HCT116 (cell line): ENCODE measurements at regions not wholly inside any gene's neighbourhood (a gene's known extent, or its start where the extent isn't known, plus 50 kb on each side); places are given as distances from the start of the nearest gene placed in this dataset.

ENCODE experiments used
- ATAC-seq: fragments of 200-7000 bp; cut with Tn5 transposase; 2 replicates; pipeline ENCODE4 v1.9.1; 2020; ENCODE audit warnings: mild to moderate bottlenecking, moderate library complexity
- BruUV-seq: library from RNA; stranded (reverse); fragments of 400-500 nt; replicated peaks from 2 replicates; lab custom pipeline; 2021; lab: Mats Ljungman, UMichigan
- CTCF ChIA-PET: fragments of 300-600 bp; sonication (Branson Sonifier 250); formaldehyde crosslinking; loops from one replicate; lab custom pipeline; 2021; ENCODE audit warnings: antibody characterized with exemption; lab: Charles Lee
- POLR2A ChIA-PET: fragments of 300-600, 350-600 bp; sonication (Branson Sonifier 250); formaldehyde crosslinking; loops from one replicate; lab custom pipeline; 2021; ENCODE audit warnings: antibody characterized with exemption; lab: Charles Lee
- RAD21 ChIA-PET, 2 experiments: fragments of 300-600 bp; sonication (Branson Sonifier 250); formaldehyde crosslinking; loops; one replicate each; lab custom pipeline; 2023; ENCODE audit warnings: low total read pairs in 2 of 2; ENCODE audit not compliant: uncharacterized antibody in 2 of 2, unreplicated experiment in 2 of 2, low non-redundant PET in 1 of 2; lab: Charles Lee
- DNase-seq: peaks from one replicate; pipeline ENCODE4 v3.0.0-alpha.2; 2010; ENCODE audit warnings: low read depth, low spot score
- H2AFZ ChIP-seq: fragments of 200-600 bp; shearing (Covaris generic), sonication (generic); 2 replicates; pipeline ENCODE4 v1.6.1; 2017; ENCODE audit warnings: low read depth, mixed run types, mixed read lengths, antibody characterized with exemption, low read length; ENCODE audit not compliant: poor library complexity, severe bottlenecking
- H3K27ac ChIP-seq: 2 replicates; pipeline ENCODE4 v1.5.1; 2012; ENCODE audit warnings: low read depth, low read length
- H3K27me3 ChIP-seq: fragments of 200-600 bp; sonication (generic); 2 replicates; pipeline ENCODE4 v1.6.1; 2016; ENCODE audit warnings: mixed run types, low read length, mixed read lengths; ENCODE audit not compliant: insufficient read depth
- H3K36me3 ChIP-seq, 2 experiments: fragments of 200-500 bp in 1 of 2; fragments of 200-600 bp in 1 of 2; sonication (Bioruptor generic) in 1 of 2; sonication (generic) in 1 of 2; 2 replicates each; pipeline versions ENCODE4 v1.5.1 to v1.6.1; 2014 to 2016; ENCODE audit warnings: low read length in 2 of 2, inconsistent platforms in 1 of 2, mixed read lengths in 1 of 2, mixed run types in 1 of 2; ENCODE audit not compliant: insufficient read depth in 2 of 2, control insufficient read depth in 1 of 2
- H3K4me1 ChIP-seq, 2 experiments: fragments of 200-600 bp in 1 of 2; sonication (generic) in 1 of 2; 2 replicates each; pipeline versions ENCODE4 v1.5.1 to v1.6.1; 2012 to 2017; ENCODE audit warnings: low read length in 2 of 2, inconsistent platforms in 1 of 2, mild to moderate bottlenecking in 1 of 2, mixed read lengths in 1 of 2, mixed run types in 1 of 2, moderate library complexity in 1 of 2; ENCODE audit not compliant: insufficient read depth in 2 of 2, control insufficient read depth in 1 of 2
- H3K4me2 ChIP-seq: fragments of 200-600 bp; sonication (generic); 2 replicates; pipeline ENCODE4 v1.6.1; 2017; ENCODE audit warnings: mixed run types, low read length, mixed read lengths
- H3K4me3 ChIP-seq, 2 experiments: fragments of 200-600 bp in 1 of 2; sonication (generic) in 1 of 2; replicated peaks in 1 of 2; 2 replicates each; pipeline ENCODE4 v1.5.1; 2011 to 2016; ENCODE audit warnings: low read length in 2 of 2, control low read depth in 1 of 2, low read depth in 1 of 2, mild to moderate bottlenecking in 1 of 2, mixed read lengths in 1 of 2, mixed run types in 1 of 2
- H3K79me2 ChIP-seq: fragments of 200-600 bp; sonication (generic); 2 replicates; pipeline ENCODE4 v1.6.1; 2017; ENCODE audit warnings: mild to moderate bottlenecking, mixed run types, low read length, moderate library complexity, mixed read lengths; ENCODE audit not compliant: insufficient read depth
- H3K9ac ChIP-seq: fragments of 200-600 bp; sonication (generic); 2 replicates; pipeline ENCODE4 v1.6.1; 2016; ENCODE audit warnings: low read length, mixed read lengths
- H3K9me2 ChIP-seq: fragments of 200-600 bp; sonication (generic), shearing (Covaris generic); 2 replicates; pipeline ENCODE4 v1.6.1; 2017; ENCODE audit warnings: mixed run types, mild to moderate bottlenecking, moderate library complexity; ENCODE audit not compliant: insufficient read depth
- H3K9me3 ChIP-seq, 2 experiments: fragments of 200-500 bp in 1 of 2; fragments of 200-600 bp in 1 of 2; sonication (Bioruptor generic) in 1 of 2; sonication (generic) in 1 of 2; 2 replicates each; pipeline ENCODE4 v1.6.1; 2014 to 2017; ENCODE audit warnings: low read length in 2 of 2, mixed read lengths in 2 of 2, inconsistent platforms in 1 of 2, low read depth in 1 of 2, mild to moderate bottlenecking in 1 of 2, mixed run types in 1 of 2, moderate library complexity in 1 of 2; ENCODE audit not compliant: control insufficient read depth in 1 of 2, insufficient read depth in 1 of 2
- H4K20me1 ChIP-seq: fragments of 200-600 bp; sonication (generic), shearing (Covaris generic); 2 replicates; pipeline ENCODE4 v1.6.1; 2017; ENCODE audit warnings: mixed run types, mild to moderate bottlenecking, moderate library complexity; ENCODE audit not compliant: insufficient read depth
- ATF3 ChIP-seq: IDR thresholded peaks from 2 replicates; pipeline ENCODE4 v1.6.1; 2012
- CEBPB ChIP-seq: IDR thresholded peaks from 2 replicates; pipeline ENCODE4 v1.6.1; 2012; ENCODE audit warnings: low read depth
- CTCF ChIP-seq, 3 experiments: fragments of 200-600 bp in 1 of 3; sonication (generic) in 1 of 3; IDR thresholded peaks in 2 of 3; conservative IDR thresholded peaks in 1 of 3; 2 replicates each; pipeline ENCODE4 v1.5.1; 2012 to 2017; ENCODE audit warnings: low read depth in 2 of 3, low read length in 2 of 3, antibody characterized with exemption in 1 of 3, borderline replicate concordance in 1 of 3, control low read depth in 1 of 3, mild to moderate bottlenecking in 1 of 3, mixed read lengths in 1 of 3, mixed run types in 1 of 3, moderate library complexity in 1 of 3; ENCODE audit not compliant: insufficient read depth in 1 of 3
- EGR1 ChIP-seq: IDR thresholded peaks from 2 replicates; pipeline ENCODE4 v1.6.1; 2012; ENCODE audit warnings: low read depth
- EZH2phosphoT487 ChIP-seq: fragments of 200-600 bp; IDR thresholded peaks from 2 replicates; pipeline ENCODE4 v1.6.1; 2018; ENCODE audit warnings: antibody characterized with exemption, borderline replicate concordance
- FOSL1 ChIP-seq: IDR thresholded peaks from 2 replicates; pipeline ENCODE4 v1.6.1; 2012; ENCODE audit warnings: low read depth
- POLR2A ChIP-seq: IDR thresholded peaks from 2 replicates; pipeline ENCODE4 v1.7.0; 2011; ENCODE audit warnings: borderline replicate concordance; ENCODE audit not compliant: insufficient read depth, insufficient read length; ENCODE audit errors: extremely low read depth
- SIN3A ChIP-seq: IDR thresholded peaks from 2 replicates; pipeline ENCODE4 v1.6.1; 2012; ENCODE audit warnings: low read depth
- SP1 ChIP-seq: IDR thresholded peaks from 2 replicates; pipeline ENCODE4 v1.6.1; 2012; ENCODE audit warnings: low read depth
- SRF ChIP-seq: IDR thresholded peaks from 2 replicates; pipeline ENCODE4 v1.6.1; 2012; ENCODE audit warnings: low read depth
- TCF7L2 ChIP-seq: IDR thresholded peaks from 2 replicates; pipeline ENCODE4 v1.7.0; 2011; ENCODE audit warnings: borderline replicate concordance, inconsistent platforms; ENCODE audit not compliant: insufficient read depth, insufficient read length; ENCODE audit errors: extremely low read depth
- ZBTB33 ChIP-seq: IDR thresholded peaks from 2 replicates; pipeline ENCODE4 v1.6.1; 2011; ENCODE audit warnings: mild to moderate bottlenecking, low read length, moderate library complexity; ENCODE audit not compliant: insufficient replicate concordance; ENCODE audit errors: extremely low read depth
- intact Hi-C: fragments of 100-400 bp; cut with micrococcal nuclease; formaldehyde crosslinking; loops from 2 replicates; pipeline ENCODE4 v1.10.0; 2022

GRCh38 chr2:13806539-13806938 is 826.0 kb upstream of the LRATD1 start:
- no peaks in the 10 kb centered on the region for H3K9me2 ChIP-seq
- H3K36me3 ChIP-seq: no peaks in the 10 kb centered on the region
- H3K9ac ChIP-seq: no peak overlapping the region
- no TSS peak for BruUV-seq
- H3K27me3 ChIP-seq: no peaks in the 10 kb centered on the region
- H4K20me1 ChIP-seq: no peaks in the 10 kb centered on the region
- DNase-seq: no peak
- TF ChIP-seq ATF3: no peak
- no peak for TF ChIP-seq SIN3A
- no peak for TF ChIP-seq CTCF (IDR thresholded peaks at IDR 0.05 in 2 of 3, conservative IDR thresholded peaks at IDR 0.05 in 1 of 3; ENCODE audit: borderline replicate concordance in 1 of 3, insufficient read depth in 1 of 3, low read depth in 2 of 3, low read length in 2 of 3)
- TF ChIP-seq POLR2A: no peak
- TF ChIP-seq CEBPB: no peak
- no peak for TF ChIP-seq EZH2phosphoT487
- TF ChIP-seq SRF: no peak
- TF ChIP-seq TCF7L2: no peak
- TF ChIP-seq, all 23 proteins: peak for 0
- intact Hi-C loops: no loop called here
- ChIA-PET CTCF (no interaction called here), POLR2A (no interaction called here), RAD21 (no interaction called here)
- no peak overlapping the region for H3K27ac ChIP-seq
- H3K4me2 ChIP-seq: no peak overlapping the region
- H3K79me2 ChIP-seq: no peaks in the 10 kb centered on the region
- H3K4me1 ChIP-seq: no peaks in the 10 kb centered on the region
- ATAC-seq: no peak
- H3K9me3 ChIP-seq: peaks cover 10% of the 10 kb centered on the region in 2 experiments; a peak in 2 of 4 replicates
- no peak overlapping the region for H2AFZ ChIP-seq
- H3K4me3 ChIP-seq: no peak overlapping the region

- no peak for ATAC-seq
- Histone ChIP-seq H3K9me3 (peaks cover 6 to 8% of the 10 kb centered on the region in 2 experiments; a peak in 2 of 4 replicates), H2AFZ (no peak overlapping the region), H3K27me3 (no peaks in the 10 kb centered on the region), H3K36me3 (no peaks in the 10 kb centered on the region), H3K4me2 (no peak overlapping the region), H3K4me3 (no peak overlapping the region), H4K20me1 (no peaks in the 10 kb centered on the region), H3K79me2 (no peaks in the 10 kb centered on the region), H3K9ac (no peak overlapping the region), H3K9me2 (no peaks in the 10 kb centered on the region), H3K4me1 (no peaks in the 10 kb centered on the region), H3K27ac (no peak overlapping the region)
- POLR2A ChIA-PET: no interaction called here
- RAD21 ChIA-PET: no interaction called here
- BruUV-seq: no TSS peak
- no peak for DNase-seq
- CTCF ChIA-PET: no interaction called here
- intact Hi-C loops: no loop called here
- no peak for TF ChIP-seq TCF7L2
- no peak for TF ChIP-seq SRF
- TF ChIP-seq CEBPB: no peak
- TF ChIP-seq FOSL1: no peak
- no peak for TF ChIP-seq SP1
- no peak for TF ChIP-seq EZH2phosphoT487
- TF ChIP-seq CTCF (IDR thresholded peaks at IDR 0.05 in 2 of 3, conservative IDR thresholded peaks at IDR 0.05 in 1 of 3; ENCODE audit: borderline replicate concordance in 1 of 3, insufficient read depth in 1 of 3, low read depth in 2 of 3, low read length in 2 of 3): no peak
- no peak for TF ChIP-seq ZBTB33
- TF ChIP-seq ATF3: no peak
- TF ChIP-seq EGR1: no peak
Observed at GRCh38 chr2:13813236-13813635, 819.3 kb upstream of the LRATD1 start.
